B cell (primary cell): ENCODE measurements at regions not wholly inside any gene's neighbourhood (a gene's known extent, or its start where the extent isn't known, plus 50 kb on each side); places are given as distances from the start of the nearest gene placed in this dataset.

ENCODE experiments used
- ATAC-seq: fragments of 200-7000 bp; cut with Tn5 transposase; one replicate; pipeline ENCODE4 v1.10.0; 2021; ENCODE audit warnings: low read depth, mild to moderate bottlenecking, moderate number of reproducible peaks, moderate library complexity
- CTCF ChIA-PET: fragments of 350-600 bp; sonication (Branson Sonifier 250); formaldehyde crosslinking; loops from one replicate; lab custom pipeline; 2021; ENCODE audit warnings: antibody characterized with exemption, inconsistent platforms; lab: Charles Lee
- POLR2A ChIA-PET: fragments of 350-600 bp; sonication (Branson Sonifier 250); formaldehyde crosslinking; loops from one replicate; lab custom pipeline; 2021; ENCODE audit warnings: antibody characterized with exemption; lab: Charles Lee
- DNase-seq: peaks from one replicate; pipeline ENCODE4 v3.0.0; 2013
- H2AFZ ChIP-seq: 2 replicates; pipeline ENCODE4 v1.6.1; 2012; ENCODE audit warnings: mild to moderate bottlenecking, low read depth, low read length; ENCODE audit not compliant: insufficient read depth, poor library complexity, severe bottlenecking
- H3K27ac ChIP-seq, 2 donors: 1 replicate in 1 of 2; 2 replicates in 1 of 2; pipeline ENCODE4 v1.5.1; 2012 to 2013; ENCODE audit warnings: low read length in 2 of 2, mild to moderate bottlenecking in 2 of 2, moderate library complexity in 1 of 2
- H3K27me3 ChIP-seq, 4 experiments: fragments of 200-600 bp in 1 of 4; sonication (generic) in 1 of 4; replicated peaks in 1 of 4; 1 replicate in 2 of 4; 2 replicates in 2 of 4; pipeline versions ENCODE4 v1.6.1 to v1.7.0; 2013 to 2016; ENCODE audit warnings: low read length in 3 of 4, mild to moderate bottlenecking in 2 of 4, mixed read lengths in 1 of 4, moderate library complexity in 1 of 4; ENCODE audit not compliant: insufficient read depth in 4 of 4, control insufficient read depth in 3 of 4; ENCODE audit errors: control extremely low read depth in 1 of 4
- H3K36me3 ChIP-seq, 2 experiments: replicated peaks in 1 of 2; 1 replicate in 1 of 2; 2 replicates in 1 of 2; pipeline versions ENCODE4 v1.6.1 to v1.7.1; 2013; ENCODE audit warnings: low read length in 1 of 2; ENCODE audit not compliant: insufficient read depth in 2 of 2, control insufficient read depth in 1 of 2; ENCODE audit errors: control extremely low read depth in 1 of 2, extremely low read depth in 1 of 2
- H3K4me1 ChIP-seq, 2 donors: fragments of 200-600 bp in 1 of 2; sonication (generic) in 1 of 2; 1 replicate in 1 of 2; 2 replicates in 1 of 2; pipeline versions ENCODE4 v1.5.1 to v1.6.1; 2013 to 2017; ENCODE audit warnings: low read length in 2 of 2; ENCODE audit not compliant: control insufficient read depth in 2 of 2, insufficient read depth in 2 of 2
- H3K4me2 ChIP-seq: replicated peaks from 2 replicates; pipeline ENCODE3; 2012; ENCODE audit warnings: mild to moderate bottlenecking, low read depth, low read length; ENCODE audit not compliant: poor library complexity, severe bottlenecking
- H3K4me3 ChIP-seq, 5 experiments: fragments of 200-600 bp in 1 of 5; sonication (generic) in 1 of 5; 1 replicate in 3 of 5; 2 replicates in 2 of 5; pipeline versions ENCODE4 v1.5.1 to v1.7.0; 2011 to 2016; ENCODE audit warnings: low read length in 4 of 5, mild to moderate bottlenecking in 4 of 5, low read depth in 2 of 5, control low read depth in 1 of 5, moderate library complexity in 1 of 5; ENCODE audit not compliant: insufficient read depth in 1 of 5; ENCODE audit errors: control extremely low read depth in 1 of 5, extremely low read depth in 1 of 5
- H3K79me2 ChIP-seq: fragments of 200-600 bp; sonication (generic); one replicate; pipeline ENCODE4 v1.6.0; 2016; ENCODE audit warnings: low read length; ENCODE audit not compliant: control insufficient read depth, insufficient read depth
- H3K9ac ChIP-seq: fragments of 200-600 bp; sonication (generic); 2 replicates; pipeline ENCODE4 v1.6.1; 2017; ENCODE audit warnings: mild to moderate bottlenecking, low read length, moderate library complexity
- H3K9me3 ChIP-seq, 3 donors: one replicate each; pipeline versions ENCODE4 v1.6.1 to v1.7.1; 2013; ENCODE audit warnings: low read length in 2 of 3; ENCODE audit not compliant: control insufficient read depth in 2 of 3, insufficient read depth in 1 of 3; ENCODE audit errors: control extremely low read depth in 1 of 3
- H4K20me1 ChIP-seq: 2 replicates; pipeline ENCODE4 v1.6.0; 2012; ENCODE audit warnings: mild to moderate bottlenecking, low read length; ENCODE audit not compliant: insufficient read depth, control insufficient read depth, poor library complexity, severe bottlenecking
- H3K27ac Mint-ChIP-seq: one replicate; pipeline ENCODE4 v1.8.0; 2021; ENCODE audit warnings: mixed read lengths
- H3K27me3 Mint-ChIP-seq: one replicate; pipeline ENCODE4 v1.8.0; 2021; ENCODE audit warnings: mixed read lengths
- H3K4me1 Mint-ChIP-seq: one replicate; pipeline ENCODE4 v1.8.0; 2021; ENCODE audit warnings: mixed read lengths
- H3K4me3 Mint-ChIP-seq: one replicate; pipeline ENCODE4 v1.8.0; 2021; ENCODE audit warnings: mixed read lengths
- H3K9me3 Mint-ChIP-seq: one replicate; pipeline ENCODE4 v1.8.0; 2022; ENCODE audit warnings: mixed read lengths; ENCODE audit not compliant: insufficient read depth
- CTCF ChIP-seq: fragments of 200-600 bp; IDR thresholded peaks from one replicate; pipeline ENCODE4 v1.8.0; 2022; ENCODE audit warnings: antibody characterized with exemption, mild to moderate bottlenecking
- EZH2 ChIP-seq: IDR thresholded peaks from 2 replicates; pipeline ENCODE4 v1.6.1; 2012; ENCODE audit warnings: borderline replicate concordance, low read depth, mild to moderate bottlenecking, moderate library complexity, low read length; ENCODE audit not compliant: insufficient read depth, poor library complexity, severe bottlenecking
- WGBS: methylation state at CpG from one replicate; pipeline ENCODE4 v1.1.5; 2013; ENCODE audit warnings: missing lambda C conversion rate; ENCODE audit not compliant: insufficient coverage; 5-methylcytosine and 5-hydroxymethylcytosine counted together
- intact Hi-C: fragments of 100-400 bp; cut with micrococcal nuclease; formaldehyde crosslinking; loops from one replicate; pipeline ENCODE4 v1.10.0; 2022

DNA sequence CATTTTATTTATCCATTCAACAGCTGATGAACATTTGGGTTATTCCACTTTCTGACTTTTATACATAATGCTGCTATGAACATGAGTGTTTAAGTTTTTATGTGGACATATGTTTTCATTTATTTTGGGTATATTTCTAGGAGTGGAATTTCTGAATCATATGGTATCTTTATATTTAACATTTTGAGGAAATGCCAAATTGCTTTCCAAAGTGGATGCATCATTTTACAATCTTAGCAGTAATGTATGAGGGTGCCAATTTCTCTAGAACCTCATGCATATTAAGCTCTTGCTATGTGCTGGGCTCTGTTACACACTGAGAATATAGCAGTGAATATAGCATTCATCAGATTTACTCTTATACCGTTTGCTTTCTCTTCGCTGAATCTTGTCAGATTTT is 983.7 kb downstream of the STIM2 start:
- Mint-ChIP-seq H3K4me3 (no peak overlapping the region), H3K27ac (no peak overlapping the region), H3K27me3 (no peaks in the 10 kb centered on the region), H3K4me1 (no peaks in the 10 kb centered on the region), H3K9me3 (peaks cover 2% of the 10 kb centered on the region)
- no peaks in the 10 kb centered on the region for H3K9me3 ChIP-seq
- no peak overlapping the region for H3K4me2 ChIP-seq
- H2AFZ ChIP-seq, result no peak overlapping the region
- no peaks in the 10 kb centered on the region for H3K4me1 ChIP-seq
- no peak for ATAC-seq
- ChIA-PET CTCF (no interaction called here), POLR2A (no interaction called here)
- no peak overlapping the region for H3K4me3 ChIP-seq
- H3K79me2 ChIP-seq, result no peaks in the 10 kb centered on the region
- no CpG with 5 or more reads among the region's 2 CpGs for WGBS
- no peaks in the 10 kb centered on the region for H3K36me3 ChIP-seq
- TF ChIP-seq EZH2, result no peak
- TF ChIP-seq CTCF, result no peak
- no peaks in the 10 kb centered on the region for H4K20me1 ChIP-seq
- no peak for DNase-seq
- intact Hi-C loops, result no loop called here
- H3K27me3 ChIP-seq, result no peaks in the 10 kb centered on the region
- no peak overlapping the region for H3K27ac ChIP-seq
- H3K9ac ChIP-seq, result no peak overlapping the region

- Histone ChIP-seq H3K9ac (no peak overlapping the region), H3K4me3 (no peak overlapping the region), H3K27ac (no peak overlapping the region), H3K27me3 (no peaks in the 10 kb centered on the region), H3K79me2 (no peaks in the 10 kb centered on the region), H2AFZ (no peak overlapping the region), H3K4me1 (no peaks in the 10 kb centered on the region), H3K9me3 (no peaks in the 10 kb centered on the region), H3K36me3 (no peaks in the 10 kb centered on the region), H4K20me1 (no peaks in the 10 kb centered on the region), H3K4me2 (no peak overlapping the region)
- DNase-seq (no peak), ATAC-seq (no peak)
- no peaks in the 10 kb centered on the region for H3K27me3 Mint-ChIP-seq
- no peak overlapping the region for H3K27ac Mint-ChIP-seq
- no peak overlapping the region for H3K4me3 Mint-ChIP-seq
- no CpG with 5 or more reads among the region's 1 CpG for WGBS
- TF ChIP-seq CTCF (no peak), EZH2 (no peak)
- ChIA-PET CTCF (no interaction called here), POLR2A (no interaction called here)
- H3K9me3 Mint-ChIP-seq, result peaks cover 1% of the 10 kb centered on the region
- no peaks in the 10 kb centered on the region for H3K4me1 Mint-ChIP-seq
- intact Hi-C loops, result no loop called here
Measured at GRCh38 chr4:27846951-27847350, 986.3 kb downstream of the STIM2 start.
